Prostate gland (tissue), 2 donors: ENCODE measurements at regions not wholly inside any gene's neighbourhood (a gene's known extent, or its start where the extent isn't known, plus 50 kb on each side); places are given as distances from the start of the nearest gene placed in this dataset.

ENCODE experiments used
- CTCF ChIP-seq, 4 experiments: fragments of 200-600 bp in 2 of 4; fragments of 450-650 bp in 2 of 4; sonication (generic) in 2 of 4; IDR thresholded peaks; 1 replicate in 3 of 4; 2 replicates in 1 of 4; pipeline ENCODE4 v1.5.1; 2016 to 2019; ENCODE audit warnings: antibody characterized with exemption in 4 of 4, mild to moderate bottlenecking in 2 of 4, moderate library complexity in 2 of 4
- POLR2A ChIP-seq: fragments of 450-650 bp; IDR thresholded peaks from one replicate; pipeline ENCODE4 v1.6.1; 2016; ENCODE audit warnings: antibody characterized with exemption, mild to moderate bottlenecking

- TF ChIP-seq CTCF (IDR thresholded peaks at IDR 0.05) (no peak), POLR2A (no peak)
Observed at GRCh38 chr2:181818840-181819239, 72.7 kb upstream of the ITPRID2 start.
